Hypothalamus (tissue), 51 donors: ENCODE measurements at regions not wholly inside any gene's neighbourhood (a gene's known extent, or its start where the extent isn't known, plus 50 kb on each side); places are given as distances from the start of the nearest gene placed in this dataset.

Experiments
- DNase-seq, 51 donors: peaks; one replicate each; lab custom pipeline; 2025; lab: John Stamatoyannopoulos, UW

DNA sequence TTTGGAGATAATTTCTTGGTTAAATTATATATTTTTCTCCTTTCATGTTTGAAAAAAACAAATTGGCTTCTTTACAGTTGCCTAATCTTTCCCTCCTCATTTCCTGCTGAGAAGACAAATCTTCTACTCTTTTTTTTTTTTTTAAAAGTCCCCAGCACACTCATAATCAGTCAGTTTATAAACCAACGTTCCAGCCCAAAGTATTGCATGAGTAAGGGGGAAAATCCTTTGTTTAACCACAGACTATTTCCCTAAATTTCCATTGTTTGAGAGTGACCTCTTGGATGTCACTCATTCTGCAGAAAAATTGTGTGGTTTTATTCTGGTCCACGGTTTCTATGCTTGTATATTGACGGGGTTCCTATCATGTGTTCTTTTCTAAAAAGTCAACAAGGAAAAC, 55.1 kb upstream of the TLR4 start:
- no peak for DNase-seq

DNA sequence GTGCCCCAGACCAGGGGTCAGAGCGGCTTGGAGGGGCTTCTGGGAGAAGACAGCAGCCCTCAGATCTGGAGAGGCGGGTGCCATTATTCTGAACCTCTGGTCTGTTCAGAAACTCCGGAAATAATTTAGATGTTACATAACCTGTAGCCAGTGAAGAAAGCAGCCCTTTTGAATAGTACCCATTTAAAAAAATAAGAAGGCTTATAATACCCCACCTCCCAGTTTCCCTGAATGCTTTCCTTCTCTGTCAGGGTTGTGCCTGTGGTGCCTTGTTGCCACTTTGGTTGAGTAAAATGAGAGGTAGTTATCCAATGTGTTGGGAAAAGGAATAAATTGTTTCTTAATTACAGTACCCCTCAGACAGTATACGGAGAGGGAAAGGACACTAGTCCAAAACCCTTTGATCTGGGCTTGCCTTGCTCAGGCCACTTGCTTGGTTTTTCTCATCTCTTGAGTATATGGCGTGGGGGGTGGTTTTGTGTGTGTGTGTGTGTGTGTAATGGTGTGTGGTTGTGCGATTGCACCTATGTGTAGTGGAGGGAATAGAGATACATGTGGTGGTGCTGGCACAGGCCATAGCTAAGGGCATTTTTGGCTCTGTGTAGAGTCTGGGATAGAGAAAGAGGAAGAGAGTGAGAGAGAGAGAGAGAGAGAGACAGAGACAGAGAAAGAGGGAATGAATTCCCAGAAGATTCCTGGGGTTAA, 59.1 kb upstream of the TLR4 start:
- peak in 13 of 51 donors; percentile 5 to 83 (median 33) for DNase-seq

DNA sequence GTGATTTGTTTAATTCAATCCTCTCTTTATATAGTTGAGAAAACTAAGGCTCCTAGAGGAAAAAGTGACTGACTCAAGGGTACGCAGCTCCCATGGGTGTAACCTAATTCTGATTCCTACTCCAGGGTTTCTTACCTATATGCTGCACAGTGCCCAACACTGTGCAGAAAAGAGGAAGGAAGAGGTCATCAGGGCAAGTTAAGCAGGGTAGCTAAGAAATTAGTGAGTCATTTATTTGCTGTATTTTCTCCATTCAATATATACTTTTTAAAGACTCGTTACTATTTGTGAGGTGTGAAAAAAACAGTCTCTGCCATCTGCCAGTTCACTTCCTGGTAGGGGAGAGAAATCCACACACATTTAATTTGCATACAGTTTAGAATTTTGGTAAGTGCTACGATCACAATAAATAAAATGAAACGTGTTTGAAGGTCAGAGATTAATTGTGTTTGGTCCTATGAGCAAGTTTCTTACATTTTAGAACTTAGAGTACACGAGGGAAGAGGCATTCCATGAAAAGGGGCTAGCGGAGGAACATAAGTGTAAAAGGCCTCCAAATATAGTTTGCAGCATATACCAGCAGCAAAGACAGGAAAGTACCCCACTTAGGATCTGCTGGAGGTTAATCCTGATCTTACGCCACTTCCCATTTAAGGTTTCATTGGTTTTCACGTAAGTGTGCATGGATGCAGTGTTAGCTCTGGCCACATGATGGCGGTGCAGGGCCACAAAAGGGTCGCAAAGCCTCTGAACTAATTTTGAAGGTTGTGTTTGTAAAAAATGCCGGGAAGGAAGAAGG, 59.9 kb upstream of the TLR4 start:
- DNase-seq, result peak in 45 of 51 donors; percentile 8 to 81 (median 55)

DNA sequence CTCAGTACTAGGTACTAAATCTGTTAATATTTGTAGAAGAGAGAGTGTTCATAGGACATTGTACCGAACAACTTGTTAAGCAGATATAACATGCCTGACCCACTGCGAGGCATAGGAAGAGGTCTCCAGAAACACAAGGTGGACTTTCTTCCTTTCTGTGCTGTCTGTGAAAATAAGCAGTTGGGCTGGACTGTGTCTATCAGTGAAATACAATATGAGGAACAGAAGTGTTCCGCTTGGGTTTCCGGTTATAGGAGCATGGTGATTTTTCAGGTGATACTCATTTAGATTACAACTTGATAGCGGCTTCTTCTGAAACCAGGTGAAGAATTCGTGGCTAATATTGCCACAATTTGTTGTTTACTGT, 60.9 kb upstream of the TLR4 start:
- DNase-seq, result no peak

DNA sequence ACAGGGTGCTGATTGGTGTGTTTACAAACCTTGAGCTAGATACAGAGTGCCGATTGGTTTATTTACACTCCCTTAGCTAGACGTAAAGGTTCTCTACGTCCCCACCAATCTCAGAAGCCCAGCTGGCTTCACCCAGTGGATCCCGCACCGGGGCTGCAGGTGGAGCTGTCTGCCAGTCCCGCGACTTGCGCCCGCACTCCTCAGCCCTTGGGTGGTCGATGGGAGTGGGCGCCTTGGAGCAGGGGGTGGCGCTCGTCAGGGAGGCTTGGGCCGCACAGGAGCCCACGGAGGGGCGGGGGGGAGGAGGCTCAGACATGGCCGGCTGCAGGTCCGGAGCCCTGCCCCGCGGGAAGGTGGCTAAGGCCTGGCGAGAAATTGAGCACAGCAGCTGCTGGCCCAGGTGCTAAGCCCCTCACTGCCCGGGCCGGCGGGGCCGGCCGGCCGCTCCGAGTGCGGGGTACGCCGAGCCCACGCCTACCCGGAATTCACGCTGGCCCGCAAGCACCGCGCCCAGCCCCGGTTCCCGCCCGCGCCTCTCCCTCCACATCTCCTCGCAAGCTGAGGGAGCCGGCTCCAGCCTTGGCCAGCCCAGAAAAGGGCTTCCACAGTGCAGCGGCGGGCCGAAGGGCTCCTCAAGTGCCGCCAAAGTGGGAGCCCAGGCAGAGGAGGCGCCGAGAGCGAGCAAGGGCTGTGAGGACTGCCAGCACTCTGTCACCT, 61.5 kb upstream of the TLR4 start:
- DNase-seq, result peak in 3 of 51 donors; percentile 5 to 9 (median 6)

DNA sequence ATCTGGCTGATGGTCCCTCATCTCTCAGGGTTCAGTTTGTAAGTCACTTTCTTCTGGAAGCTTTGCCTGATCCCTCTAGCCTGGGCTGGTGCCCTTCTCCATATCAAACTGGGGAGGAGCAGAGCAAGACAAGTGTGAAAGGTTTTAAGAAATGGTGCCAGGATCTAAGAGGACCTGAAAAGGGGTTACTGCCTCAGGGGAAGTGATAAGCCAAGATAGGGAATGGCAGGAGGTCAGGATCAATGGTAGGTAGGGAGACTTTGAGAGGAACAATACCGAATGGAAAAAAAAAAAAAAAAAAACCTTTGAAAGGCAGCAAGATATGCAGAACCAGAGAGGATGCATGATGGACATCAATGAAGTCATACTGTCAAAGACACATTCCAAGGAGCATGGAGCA, 67.5 kb upstream of the TLR4 start:
- DNase-seq, result no peak

DNA sequence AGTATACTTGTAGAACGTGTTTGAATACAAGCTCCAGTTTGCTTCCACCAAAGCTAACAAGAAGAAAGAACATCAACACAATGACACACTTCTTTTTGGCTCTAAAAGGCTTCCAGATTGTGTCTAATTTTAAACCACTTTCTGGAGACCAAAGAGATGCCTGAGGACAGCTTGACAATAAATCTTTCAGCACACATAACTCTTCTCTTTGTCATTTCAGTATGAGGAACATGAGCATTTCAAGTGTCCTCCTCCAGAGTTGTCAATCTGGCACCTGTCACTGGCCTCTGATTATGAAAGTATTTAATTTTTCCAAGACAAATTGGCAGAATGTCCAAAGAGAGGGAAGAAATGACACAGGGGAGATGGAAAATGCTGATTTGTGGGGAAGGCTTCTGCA, 79.0 kb upstream of the TLR4 start:
- no peak for DNase-seq

DNA sequence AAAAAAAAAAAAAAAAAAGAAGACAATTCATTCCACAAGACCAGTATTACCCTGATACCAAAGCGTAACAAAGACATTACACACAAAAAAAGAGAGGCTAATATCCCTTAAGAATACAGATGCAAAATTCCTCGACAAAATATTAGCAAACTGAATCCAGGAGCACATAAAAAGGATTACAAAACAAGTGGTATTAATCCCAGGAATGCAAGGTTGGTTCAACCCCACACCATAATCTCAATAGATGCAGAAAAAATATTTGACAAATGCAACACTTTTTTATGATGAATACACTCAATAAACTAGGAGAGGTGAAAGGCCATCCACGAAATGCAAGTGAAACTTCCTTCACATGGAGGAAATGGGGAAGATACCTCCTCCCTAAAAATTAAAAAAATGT, 80.1 kb upstream of the TLR4 start:
- DNase-seq, result no peak

DNA sequence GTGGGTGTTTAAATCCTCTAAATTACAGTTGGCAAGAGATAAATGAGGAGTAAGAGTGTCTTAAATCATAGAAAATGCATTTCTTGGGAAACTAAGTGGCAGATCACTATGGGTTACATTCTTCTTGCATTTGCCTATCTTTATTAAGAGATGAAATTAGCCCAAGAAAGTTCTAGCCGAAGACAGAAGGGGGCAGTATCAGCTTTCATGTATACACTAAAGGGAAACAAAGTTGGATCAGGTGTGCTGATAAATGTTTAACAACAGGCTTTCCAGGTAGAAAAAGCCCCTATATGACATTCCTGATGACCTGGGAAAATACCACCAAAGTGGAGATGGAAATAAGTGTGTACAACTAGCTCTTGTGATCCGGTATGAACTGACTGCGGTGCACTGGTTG, 81.9 kb upstream of the TLR4 start:
- DNase-seq, result no peak

DNA sequence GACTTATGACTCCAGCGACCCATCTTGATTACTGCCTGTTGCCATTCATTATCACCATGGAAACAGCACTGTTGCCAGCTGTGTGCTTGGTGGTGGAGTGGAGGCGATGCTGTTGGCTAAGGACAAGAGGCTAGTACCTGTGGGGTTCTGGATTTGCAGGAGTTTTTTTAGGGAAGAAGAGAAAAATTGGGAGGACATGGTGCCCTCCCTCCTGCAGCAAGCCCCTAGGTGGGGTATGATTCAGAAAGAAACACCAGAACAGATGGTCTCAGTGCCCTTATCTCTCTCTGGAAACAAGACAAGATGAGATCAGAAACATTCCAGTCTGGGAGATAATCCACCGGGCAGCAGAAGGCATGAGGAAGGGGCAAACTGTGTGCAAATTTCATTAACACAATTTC, 87.8 kb upstream of the TLR4 start:
- DNase-seq, result peak in 6 of 51 donors; percentile 3 to 15 (median 3)

DNA sequence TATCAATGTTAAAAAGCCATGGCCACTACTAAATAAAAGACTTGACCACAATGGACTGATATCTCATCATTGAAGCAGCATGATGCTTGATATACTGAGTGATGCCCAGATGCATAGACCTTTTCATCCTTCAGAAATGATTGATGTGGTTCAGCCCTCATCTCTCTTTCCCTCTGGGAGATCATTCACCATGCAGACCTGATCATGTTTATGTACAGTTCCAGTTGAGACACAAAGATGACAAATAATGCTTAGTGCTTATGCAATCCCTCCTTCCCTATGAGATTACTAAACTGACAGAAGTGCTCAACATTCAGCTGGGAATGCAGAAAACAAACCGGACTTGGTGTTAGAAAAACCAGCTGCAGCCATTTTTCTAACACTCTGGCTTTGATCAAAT, 91.9 kb upstream of the TLR4 start:
- DNase-seq, result no peak

DNA sequence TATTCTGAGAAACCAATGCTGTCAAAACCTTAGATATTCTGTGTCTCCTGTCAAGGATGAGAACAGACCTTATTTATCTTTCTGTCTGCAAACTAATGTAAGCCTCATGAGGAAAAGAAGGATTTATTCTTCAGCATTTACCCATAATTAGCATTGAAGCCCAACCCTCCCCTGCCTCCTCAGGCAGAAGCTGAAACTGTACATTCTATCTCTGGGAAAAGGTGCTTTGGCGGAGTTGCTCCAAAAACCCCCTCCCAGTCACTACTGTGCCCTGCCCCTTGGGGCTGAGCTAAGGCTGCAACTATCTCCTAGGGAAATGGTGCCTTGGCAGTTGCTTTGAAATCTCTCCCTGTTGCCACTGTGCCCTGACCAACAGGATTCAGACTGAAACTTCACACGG, 106.2 kb upstream of the TLR4 start:
- DNase-seq, result no peak

DNA sequence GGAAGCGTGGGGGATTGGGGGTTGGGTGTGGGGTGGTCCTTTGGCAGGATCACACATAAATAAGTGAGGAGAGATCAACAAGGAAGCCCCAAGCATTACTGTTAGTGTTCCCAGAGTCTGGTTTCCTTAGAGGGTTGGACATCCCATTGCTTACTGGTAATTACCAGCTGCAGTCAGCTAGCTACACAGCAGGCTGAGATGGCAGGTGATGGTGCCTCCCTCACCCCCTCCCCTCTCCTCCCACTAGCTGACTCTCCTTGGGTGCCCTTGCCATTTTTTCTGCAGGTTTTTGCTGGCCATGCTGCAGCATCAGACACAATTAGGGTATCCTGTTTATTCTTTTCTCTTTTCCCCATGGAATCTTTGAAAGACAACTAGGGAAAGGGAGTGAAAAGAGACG, 107.5 kb upstream of the TLR4 start:
- no peak for DNase-seq

DNA sequence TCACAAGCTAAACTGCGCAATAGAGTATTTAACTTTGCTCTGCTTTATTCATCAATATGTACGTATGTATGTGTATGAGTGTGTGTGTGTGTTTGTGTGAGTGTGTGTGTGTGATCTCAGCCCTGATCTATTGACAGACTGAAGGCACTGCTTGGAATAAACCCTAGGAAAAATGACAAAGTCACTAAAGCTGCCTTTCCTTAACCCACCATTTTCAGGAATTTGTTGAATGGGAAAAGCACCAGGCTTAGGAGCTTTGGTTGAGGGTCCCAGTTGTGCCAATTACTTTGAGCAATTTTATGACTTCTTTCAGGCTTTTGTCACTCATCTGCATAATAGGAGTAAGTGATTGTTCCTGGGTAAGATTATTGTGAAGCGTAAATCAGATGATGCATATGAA, 108.6 kb upstream of the TLR4 start:
- DNase-seq, result no peak

DNA sequence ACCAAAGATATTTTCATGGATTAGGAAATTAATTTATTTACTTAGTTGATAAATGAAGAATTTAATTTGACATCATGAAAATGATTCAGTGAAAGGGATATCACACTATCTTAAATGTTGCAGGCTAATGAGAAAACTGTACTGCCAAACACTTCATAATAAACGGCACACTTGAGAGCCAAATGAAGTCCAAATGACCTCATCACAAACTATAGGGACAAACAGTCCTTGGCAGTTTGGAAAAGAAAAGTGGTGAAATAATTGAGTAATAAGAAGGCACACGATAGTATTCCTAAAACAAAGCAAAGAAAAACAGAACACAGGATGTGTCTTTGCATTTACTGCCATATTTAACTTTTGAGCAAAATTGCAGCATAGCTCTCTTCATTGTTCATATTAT, 116.9 kb upstream of the TLR4 start:
- no peak for DNase-seq

DNA sequence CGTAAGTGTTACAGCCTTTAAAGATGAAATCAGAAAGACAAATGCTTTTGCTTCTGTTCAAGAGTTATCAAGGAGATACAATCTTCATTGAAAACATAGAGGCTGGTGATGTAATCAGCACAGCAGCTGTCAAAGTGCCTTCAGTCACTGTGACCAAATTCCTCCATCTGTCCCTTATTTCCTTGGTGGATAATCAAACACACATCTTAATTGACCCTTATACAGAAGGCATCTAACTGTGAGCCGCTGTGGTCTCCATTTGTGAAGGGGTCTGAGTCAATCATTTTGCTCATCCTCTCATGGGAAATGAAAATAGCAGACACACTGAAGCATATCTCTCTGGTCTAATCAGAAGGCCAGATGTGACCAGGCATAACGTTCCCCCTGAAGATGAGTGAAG, 130.1 kb upstream of the TLR4 start:
- DNase-seq, result no peak

DNA sequence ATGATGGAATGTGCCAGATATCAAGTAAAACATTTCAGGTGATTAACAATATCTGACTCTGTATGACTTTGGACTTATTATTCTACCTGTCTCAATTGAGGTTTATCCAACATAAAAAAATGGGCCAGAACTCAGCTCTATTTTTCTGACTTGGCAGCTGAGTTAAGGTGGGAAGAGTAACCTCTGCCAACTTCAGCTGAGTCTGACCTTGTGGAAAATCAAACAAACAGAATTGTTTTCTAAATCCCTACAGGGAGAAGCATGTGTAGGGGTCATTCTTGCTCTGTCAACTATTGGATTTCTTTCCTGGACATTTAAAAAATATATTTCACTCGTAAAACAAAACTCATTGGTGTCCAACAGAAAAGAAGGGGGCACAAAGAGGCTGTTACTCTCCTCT, 139.4 kb upstream of the TLR4 start:
- no peak for DNase-seq

DNA sequence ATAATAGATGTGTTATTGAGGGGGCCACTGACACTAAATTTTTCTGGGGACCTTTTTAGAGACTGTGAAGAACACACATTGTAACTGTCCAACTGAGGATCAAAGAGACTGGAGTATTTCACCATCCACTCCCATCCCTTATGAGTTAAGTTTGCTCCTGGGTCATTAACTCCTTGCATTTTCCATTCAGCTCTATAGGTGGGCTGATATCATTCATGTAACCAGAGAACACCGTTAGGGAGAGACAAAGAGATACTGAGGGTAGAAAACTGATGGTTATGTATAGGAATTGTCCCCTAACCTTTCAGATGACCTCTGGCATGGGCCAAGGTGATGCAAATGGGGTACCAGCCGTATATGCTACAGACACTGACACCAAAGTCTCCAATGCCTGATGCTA, 142.4 kb upstream of the TLR4 start:
- DNase-seq, result no peak

DNA sequence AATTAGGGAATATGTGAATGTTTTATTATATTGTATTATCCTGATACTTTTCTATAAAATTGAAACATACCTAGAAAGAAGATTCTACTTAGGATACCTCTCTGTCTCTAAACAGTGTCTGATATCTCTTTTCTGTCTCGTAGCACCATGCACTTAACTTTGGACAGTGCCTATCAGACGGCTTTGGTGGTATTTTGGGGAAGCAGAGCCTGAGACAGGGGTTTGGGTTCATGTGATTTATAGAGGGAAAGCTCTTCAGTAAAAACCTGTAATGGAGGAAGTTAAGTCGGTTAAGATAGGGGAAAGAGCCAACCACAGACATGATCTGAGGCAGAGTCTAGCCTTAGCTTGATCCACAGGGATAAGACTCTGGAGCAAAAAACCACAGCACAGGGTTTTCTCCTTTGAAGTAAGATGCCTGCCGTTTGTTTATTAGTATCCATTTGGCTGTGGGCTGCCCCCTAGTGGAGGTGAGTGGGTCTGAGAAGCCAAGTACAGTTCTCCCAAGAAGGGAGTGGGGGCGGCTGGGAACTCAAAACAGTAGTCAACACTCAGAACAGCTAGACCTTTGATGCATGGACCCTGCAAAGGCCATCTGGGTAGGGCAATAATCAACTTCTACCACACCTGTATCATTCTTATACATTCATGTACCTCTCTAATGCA, 141.2 kb upstream of the ASTN2 start:
- DNase-seq, result peak in 32 of 51 donors; percentile 1 to 70 (median 18)

DNA sequence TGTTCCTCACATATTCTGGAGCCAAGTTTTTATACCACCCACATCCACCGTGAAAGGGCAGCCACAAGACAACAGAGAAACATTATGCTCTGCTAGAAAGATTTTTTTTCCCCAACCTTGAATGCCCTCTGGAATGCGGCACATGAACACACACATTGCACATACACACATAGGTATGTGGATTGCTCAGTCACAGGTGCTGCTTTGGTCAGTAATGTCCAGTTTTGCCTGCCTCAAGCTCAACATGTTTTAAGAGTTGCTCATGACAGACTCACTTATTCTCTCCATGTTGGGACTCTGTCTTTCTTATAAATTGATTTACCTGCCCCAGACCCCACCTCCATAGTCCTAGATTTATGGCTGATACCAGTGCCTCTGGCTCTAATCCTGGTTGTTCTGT, 138.0 kb upstream of the ASTN2 start:
- no peak for DNase-seq

DNA sequence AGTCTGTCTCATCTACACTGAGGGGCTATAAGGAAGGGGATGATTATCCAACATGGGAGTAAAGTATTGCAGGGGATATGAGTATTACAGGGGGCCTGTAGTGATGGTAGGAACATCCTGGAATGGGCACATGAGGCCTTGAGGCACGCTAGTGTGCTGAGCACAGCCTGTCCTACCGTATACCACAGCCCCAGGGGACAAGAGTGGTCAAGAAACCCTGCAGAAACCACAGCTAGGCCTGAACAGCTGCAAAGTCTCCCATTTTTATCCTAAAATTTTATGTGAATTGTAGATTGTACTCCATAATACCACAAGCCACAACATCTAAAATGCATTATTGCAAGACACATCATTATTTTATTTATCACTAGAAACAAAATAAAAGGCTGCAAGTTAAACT, 136.3 kb upstream of the ASTN2 start:
- DNase-seq, result no peak
